Mucosa of gallbladder (tissue), 1 donor: ENCODE measurements at regions not wholly inside any gene's neighbourhood (a gene's known extent, or its start where the extent isn't known, plus 50 kb on each side); places are given as distances from the start of the nearest gene placed in this dataset.

Experiments used
- DNase-seq: peaks from one replicate; pipeline ENCODE4 v3.0.0-alpha.2; 2020; ENCODE audit warnings: low spot score
- donor health status: DM: no; HTN: no; CAD: no.

DNA sequence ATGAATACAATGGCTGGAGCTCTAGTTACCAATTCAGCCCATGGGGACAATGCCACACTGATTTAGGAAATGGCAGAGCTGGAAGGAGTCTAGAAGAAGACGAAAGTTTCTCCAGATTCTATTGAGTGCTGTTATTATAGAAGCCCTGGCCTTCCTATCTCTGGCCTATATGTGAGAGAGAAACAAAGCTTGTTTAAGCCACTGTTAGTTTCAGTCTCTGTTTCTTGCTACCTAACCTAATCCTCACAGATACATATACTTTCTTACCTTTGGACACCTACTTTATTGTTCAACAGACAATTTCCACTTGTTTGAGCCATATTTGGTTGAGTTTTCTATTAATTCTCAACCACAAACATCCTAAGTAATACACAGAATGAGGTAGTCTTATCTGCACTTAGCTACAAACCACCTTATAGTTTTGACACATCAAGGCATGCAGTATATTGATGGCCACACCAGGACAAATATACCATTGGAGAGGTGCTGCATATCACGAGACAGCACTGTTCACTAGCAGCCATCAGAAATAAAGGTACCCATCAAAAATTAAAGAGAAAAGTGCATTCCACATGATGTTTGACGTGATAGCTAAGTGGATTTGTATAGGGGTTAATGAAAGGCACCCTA lies 190.2 kb downstream of the SMIM20 start:
- no peak for DNase-seq

DNA sequence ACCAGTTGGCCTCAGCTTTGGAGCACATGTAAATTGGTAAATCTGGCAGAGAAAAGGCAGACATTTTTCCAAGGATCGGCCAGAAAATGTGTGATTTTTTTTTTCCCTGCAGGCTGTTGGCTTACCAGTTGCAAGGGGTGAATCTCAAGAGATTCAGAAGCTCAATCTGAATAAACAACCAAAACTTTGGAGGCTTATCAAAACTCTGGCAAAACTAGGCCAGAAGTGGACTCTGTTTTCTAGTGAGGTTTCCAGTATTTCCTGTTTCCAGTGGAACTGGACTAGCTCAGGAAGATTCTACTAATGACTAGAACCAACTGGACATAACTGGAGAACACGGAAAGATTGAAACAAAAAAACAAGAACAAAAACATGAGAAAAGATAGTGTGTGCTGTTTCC lies 191.3 kb downstream of the SMIM20 start:
- no peak for DNase-seq

DNA sequence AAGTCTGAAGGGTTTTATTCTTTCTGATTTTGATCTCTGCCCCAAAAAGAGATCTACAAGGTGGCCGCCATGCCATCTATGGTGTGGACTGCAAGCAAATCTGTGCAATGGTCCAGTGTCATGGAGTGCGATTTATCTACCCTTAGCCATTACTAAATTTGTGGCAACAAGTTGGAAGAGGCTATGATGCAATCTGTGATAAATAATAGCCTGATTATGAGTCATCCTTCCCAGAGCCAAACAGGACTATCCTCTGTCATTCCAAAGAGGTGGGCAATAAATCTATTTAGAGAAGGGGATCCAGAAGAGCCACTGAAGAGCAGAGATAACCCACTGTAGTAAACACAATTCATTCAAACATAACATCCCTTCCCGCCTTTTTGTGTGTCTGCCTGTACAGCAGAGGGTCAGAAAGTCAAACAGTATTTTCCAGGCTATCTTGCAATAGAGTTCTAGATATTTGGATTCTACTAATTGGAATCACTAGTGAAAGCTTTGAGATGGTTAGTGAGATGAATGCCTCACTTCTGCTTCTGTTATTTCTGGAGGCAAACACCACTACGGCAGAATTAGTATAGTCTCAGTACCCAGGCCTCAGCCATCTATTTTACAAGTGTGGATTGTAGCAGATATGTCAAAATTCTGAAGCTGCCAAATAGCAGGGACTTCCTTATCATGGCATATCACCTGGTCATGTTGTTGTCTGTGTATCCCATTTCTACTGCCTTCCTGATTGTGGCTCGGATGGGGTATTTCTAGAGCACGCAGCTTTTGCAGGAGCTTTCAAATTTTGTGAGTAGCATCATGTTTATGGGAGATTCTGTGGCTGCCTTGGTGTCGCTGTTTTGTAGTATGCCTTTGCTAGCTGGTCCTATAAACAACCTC lies 192.0 kb downstream of the SMIM20 start:
- DNase-seq = no peak

DNA sequence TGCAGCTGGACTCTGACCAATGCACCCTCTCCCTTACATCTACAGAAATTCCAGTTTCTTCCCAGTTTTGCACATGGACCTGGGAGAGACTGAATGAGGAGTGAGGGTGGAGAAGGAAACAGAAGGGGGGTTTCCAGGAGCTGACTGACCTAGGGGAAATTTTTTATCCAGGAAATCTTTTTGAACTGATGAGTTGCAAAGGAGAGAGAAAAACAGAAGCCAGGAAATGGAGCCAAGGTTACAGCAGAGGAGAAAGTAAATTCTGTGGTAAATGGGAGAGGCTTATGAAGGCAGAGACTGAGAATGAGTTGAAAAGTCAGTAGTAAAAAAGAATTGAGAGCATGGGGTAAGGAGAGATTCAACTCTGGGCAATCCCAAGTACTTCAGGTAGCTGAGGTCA lies 192.8 kb downstream of the SMIM20 start:
- DNase-seq = no peak

DNA sequence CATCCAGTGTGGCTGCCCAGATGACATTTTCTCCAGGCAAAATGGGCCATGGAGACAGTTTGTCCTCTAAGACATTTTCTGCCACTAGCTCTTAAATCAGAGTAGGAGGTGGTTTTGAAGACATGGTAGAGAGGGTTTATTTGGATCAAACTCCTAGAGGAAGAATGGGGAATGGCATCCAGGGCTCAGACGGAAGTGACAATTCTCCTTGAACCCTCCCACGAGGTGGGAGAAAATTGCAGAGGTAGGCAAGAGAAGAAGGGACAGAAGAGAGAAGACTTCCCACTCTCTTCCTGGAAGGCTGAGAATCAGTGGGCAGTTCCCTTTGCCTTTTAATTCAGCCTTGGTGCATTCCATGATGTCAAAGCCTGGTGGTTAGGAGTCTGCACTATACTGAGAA lies 194.0 kb downstream of the SMIM20 start:
- DNase-seq = no peak

DNA sequence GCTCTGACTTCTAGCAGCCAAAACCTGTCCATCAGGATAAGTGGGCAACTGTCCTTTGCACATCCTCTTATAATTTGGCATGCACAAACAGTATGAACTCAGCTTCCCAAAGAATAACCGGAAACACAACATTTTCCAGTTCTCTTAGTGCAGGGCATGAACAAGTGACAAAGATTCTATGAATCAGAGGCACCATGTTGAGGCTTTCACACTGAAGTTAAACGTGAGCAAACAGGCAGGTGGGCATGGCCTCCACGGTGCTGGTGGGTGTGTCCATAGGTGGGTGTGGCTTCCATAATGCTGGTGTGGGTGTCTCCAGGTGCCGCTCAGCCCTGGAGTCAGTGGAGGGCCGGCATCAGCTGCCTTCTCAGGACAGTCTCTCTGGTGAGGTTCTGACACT lies 196.5 kb downstream of the SMIM20 start:
- DNase-seq = no peak

DNA sequence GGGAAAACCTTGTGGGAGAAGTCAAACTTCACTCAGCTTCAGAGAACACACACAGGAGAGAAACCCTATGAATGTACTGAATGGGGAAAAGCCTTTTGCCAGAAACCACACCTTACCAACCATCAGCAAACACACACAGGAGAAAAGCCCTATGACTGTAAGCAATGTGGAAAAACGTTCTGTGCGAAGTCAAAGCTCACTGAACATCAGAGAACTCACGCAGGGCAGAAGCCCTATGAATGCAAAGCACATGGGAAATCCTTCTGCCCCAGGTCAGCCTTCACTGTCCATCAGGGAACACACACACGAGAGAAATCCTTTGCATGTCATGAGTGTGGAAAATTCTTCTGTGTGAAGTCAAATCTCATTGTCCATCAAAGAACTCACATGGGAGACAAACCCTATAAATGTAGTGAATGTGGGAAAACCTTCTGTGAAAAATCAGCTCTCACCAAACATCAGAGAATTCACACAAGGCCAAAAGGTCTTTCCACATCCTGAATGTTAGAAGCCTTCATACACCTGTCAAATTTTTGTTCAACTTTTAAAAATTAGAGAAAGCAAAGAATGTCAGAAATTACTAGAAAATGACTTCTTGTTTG lies 199.4 kb downstream of the SMIM20 start:
- no peak for DNase-seq

DNA sequence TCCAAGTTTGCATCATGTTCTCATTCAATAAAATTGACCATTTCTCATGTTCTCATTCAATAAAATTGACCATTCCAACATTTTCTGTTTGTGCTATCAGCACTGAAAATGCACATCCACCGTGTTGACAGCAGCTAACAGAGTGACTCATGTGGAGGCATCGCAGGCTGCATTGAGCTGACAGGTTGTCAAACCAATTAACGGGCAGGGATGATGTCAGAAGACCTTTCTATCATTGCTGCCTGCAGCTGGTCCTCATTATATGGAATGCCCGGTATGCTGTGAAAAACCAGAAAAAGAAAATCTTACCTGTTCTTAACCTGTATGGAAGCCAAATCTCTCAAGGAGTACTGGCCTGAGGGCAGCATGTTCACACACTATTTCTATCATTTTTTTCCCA lies 202.0 kb downstream of the SMIM20 start:
- no peak for DNase-seq

DNA sequence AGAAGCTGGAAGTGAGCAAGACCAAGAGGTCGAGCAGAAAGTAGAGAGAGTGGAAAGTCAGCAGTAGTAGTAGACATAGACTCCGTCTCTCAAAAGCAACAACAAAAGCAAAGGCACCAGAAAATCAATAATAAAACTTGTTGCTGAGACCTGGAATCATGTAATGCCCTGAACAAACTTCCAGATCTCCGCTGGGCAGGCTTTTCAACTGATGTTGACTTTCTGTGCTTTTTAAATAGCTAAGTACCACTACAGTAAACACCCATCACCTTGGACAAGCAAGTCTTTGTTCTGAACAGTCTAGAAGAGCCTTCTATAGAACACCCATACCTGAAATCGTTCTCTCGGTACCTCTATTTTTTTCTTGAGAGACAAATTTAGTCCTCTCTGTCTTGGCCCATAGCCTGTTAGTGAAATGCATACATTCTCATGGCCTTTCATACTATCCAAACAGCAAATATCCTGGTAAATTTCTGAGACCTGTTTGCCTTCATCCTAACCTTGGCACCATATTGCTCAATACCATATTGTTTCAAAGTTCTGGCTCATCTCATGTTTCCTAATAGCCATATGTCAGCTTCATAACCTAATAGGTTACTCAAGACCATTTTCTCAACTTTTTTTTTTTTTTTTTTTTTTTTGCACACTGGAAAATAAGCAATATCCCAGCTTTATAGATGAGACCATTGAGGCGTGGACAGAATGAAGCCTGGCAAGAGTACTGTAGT lies 200.6 kb upstream of the RBPJ start:
- DNase-seq = no peak

DNA sequence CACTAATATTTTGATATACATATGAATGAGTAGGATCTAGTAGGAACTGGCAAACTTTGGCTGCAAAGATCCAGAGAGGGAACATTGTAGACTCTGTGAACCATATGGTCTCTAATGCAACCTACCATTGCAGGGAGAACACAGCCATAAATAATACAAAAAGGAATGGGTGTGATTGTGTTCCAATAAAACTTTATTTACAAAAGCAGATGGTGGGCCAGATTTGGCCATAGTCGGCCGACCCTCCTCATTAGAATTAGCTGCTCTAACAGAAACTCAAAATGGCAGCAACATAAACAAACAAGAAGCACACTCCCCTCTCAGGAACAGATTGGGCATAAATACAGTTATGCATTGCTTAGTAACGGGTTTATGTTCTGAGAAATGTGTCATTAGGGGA lies 198.1 kb upstream of the RBPJ start:
- no peak for DNase-seq

DNA sequence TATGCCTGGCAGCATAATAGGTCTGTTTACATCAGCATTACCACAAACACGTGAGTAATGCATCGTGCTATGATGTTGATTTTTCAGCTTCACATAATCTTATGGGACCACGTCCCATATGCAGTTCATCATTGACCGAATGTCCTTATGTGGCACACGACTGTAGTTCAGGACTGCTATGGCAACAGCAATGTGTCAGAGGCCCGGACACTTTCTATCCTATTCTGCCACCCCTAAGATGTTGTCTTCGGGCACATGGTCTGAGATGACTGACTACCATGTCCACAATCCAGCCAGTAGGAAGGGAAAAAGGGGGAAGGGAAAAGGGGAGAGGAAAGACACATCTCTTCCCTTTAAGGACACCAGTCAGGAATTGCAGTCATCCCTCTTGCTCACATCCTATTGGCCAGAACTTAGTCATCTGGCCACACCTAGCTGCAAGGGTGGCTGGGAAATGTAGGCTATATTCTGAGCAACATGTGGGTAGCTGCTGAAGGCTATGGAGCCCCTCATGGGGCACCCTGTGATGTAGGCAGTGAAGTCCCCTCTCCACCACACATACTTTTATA lies 196.0 kb upstream of the RBPJ start:
- DNase-seq = no peak

DNA sequence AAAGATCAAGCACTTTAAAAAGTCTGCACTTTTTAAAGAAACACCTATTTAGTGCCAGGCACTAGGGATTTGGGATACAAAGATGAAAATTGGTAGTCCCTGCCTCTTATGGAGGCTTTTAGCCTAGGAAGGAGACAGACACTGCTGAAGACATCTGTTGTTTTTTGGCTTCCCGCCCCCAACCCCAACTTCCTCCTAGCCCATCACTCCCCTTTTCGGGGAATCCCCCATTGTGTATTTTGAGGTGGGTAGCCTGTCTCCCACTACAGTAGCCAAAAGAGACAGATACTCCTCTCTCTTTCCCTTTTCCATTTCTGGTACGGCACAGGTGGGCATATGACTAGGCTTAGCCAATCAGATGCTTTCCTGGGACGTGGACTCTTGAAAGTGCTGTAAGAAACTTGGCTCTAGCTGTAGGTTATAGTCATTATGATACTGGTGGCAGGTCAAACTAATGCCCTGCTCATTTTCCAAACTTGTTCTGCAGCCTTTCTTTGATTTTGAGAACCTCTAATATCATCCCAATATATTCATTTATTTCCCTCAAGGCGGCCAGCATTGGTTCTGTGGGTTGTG lies 194.6 kb upstream of the RBPJ start:
- no peak for DNase-seq

DNA sequence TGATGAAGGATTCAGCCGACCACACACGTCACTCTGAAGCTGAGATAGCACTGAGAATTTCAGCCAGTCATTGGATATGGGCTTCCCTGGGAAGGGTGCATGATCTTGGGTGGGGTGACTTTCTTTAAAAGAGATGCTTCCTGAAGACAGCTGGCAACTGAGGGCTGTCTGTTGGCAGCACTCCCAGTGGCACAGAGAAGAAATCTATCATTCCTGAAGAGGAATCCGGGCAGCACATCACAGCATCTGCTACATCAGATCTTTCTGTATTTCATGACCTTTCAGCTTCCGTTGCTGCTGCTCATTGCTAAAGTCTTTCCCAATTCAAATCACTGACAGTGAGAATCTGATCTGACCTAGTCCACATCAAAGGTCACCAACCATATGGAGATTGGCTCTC lies 193.8 kb upstream of the RBPJ start:
- no peak for DNase-seq

DNA sequence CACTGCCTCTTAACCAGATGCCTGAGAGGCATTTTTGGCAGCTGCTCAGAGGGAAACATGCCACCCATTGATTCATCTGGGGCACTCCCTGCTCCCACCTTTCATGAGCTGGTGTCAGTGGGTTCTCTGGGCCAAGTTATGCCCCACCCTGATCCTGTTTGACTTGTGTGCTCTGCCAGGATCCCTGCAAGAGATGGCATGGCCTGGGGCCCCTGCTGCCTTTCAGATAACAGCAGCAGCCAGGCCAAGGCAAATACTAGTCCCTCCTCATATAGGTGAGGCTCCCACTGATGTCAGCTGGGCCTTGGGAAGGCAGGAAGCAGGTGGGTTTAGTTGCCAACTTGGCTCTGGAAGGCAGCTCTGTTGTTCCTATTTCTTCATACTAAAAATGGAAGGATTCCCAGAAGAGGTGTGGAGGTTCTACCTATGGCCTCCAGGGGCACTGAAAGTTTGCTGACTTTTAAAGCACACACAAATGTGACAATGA lies 192.9 kb upstream of the RBPJ start:
- peak; percentile 91 for DNase-seq

DNA sequence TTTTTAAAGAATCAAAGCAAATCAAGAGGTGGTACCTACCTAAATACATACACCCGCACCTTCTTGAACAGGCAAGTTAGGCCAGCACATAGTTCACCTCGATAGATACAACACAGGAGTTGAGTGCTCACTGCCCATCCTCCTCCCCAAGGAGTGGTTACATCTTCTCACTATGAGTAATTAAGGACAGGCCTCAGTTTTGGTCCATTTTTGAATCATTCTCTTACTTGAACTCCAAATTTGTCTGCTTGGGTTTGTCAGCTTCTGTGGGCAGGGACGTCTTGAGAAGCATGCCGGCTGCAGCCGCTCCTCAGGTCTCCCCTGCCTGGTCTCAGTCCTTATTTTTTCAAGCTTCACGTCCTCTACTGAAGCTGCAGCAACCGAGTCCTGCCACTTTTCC lies 190.6 kb upstream of the RBPJ start:
- no peak for DNase-seq

DNA sequence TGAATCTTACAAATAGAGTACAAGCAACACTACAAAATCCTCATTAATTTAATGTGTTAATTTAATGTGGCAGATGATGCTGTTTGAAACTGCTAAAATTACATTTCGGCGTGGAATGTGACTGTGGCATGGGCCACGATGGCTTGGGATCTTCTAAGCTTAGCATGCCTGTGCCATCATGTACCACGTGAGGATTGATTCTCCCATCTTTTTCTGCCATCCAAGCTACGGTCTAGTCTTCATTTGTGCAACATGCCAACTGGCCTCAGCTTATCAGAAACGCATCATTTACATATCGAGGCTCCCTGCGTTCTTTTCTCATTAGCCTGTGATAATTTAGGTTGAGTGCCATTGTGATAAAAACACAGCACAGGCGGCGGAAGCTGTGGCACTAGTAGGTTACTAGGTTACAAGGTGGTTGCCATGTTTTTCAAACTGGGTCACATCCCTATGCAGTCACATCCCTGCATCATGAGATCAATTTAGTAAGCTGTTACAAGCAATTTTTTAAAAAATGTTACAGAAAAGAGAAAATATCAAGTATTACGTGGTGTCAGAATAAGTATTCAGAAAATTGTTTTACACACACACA lies 189.9 kb upstream of the RBPJ start:
- no peak for DNase-seq

DNA sequence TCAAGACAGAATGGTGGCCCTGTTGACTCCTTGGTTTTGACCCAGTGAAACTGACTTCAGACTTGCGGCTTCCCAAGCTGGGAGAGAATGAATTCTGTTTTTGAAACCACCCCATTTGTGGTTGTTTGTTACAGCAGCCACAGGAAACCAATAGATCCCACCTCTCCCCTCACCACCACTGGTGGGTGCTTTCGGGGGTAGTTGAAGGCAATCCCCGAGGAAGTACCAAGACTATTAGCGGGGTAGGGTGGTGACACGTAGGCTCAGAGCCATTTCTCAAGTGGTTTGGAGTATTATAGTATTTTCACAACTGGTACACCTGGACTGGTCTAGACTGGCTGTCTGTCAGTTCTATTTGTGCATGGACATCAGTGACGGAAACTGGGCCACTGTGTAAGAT lies 189.1 kb upstream of the RBPJ start:
- DNase-seq = no peak

DNA sequence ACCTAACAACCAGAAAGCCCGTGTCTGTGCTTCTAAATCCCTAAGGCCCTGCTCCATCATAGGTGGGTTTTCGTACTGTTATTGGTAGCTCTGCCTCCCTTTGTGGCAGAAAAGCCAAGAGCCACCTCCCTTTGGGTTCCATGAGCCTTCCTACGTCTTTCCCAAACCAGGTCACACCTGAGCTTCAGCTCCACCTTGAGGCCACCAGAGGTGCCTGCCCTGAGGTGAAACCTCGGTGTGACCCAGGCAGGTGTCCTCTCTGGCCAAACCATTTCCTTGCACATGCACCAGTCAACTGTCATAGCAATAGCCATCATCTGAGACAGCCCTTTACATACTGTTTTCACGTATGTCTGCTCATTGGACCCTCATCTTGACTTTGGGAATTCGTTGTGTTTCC lies 188.0 kb upstream of the RBPJ start:
- no peak for DNase-seq

DNA sequence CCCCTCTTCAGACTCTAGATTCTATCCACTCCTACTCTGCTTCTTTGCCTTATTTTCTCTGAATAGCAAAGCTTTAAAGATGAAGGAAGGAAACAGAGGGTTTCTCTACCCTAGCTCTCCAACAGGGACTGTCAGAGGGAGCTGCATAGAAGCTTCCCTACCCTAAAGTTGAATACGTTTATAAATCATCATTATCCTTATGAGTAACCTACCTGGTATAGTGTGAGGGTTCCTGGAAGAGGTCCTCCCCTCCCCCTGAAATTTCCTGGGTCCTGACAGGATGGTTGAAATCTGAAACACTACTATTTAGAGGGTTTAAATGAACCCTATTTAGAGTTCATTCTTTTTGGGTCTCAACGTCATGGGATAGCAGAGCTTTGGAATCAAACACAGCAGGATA lies 187.0 kb upstream of the RBPJ start:
- DNase-seq = no peak

DNA sequence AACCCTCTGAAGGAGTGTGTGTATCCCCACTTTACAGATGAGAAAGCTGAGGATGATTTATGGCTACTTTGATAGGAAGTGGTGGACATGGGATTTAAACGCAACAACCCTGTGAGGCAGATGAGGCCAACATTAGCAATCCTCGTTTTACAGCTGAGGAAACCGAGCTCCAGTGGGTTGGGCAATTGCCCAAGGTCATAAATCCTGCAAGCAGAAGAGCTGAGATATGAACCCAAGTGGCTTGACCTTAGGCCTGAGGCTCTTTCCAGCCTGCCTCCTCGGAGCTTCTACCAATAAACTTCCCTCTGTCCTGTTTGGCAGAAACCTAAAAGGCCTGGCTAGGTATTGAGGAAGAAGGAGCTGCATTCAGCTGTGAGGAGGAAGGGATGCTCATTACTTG lies 185.5 kb upstream of the RBPJ start:
- DNase-seq = no peak

DNA sequence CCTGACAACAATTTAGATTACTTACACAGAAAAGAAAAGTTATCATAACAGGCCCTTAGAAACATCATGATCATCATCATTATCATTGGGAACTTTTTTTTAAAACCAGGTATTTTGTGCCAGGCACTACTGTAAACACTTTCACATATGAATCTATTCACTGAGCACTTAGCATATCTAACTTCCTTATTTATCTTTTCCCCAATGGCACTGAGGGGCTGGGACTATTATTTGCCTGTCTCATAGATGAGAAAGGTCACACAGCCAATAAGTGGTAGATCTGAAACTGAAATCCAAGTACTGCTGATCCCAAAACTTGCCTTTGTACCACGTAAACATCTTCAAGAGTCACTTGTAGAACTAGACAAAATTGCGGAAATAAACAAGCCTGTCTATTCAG lies 184.2 kb upstream of the RBPJ start:
- no peak for DNase-seq
